Mucosa of descending colon (tissue), 3 donors: ENCODE measurements at regions not wholly inside any gene's neighbourhood (a gene's known extent, or its start where the extent isn't known, plus 50 kb on each side); places are given as distances from the start of the nearest gene placed in this dataset.

Experiments
- ATAC-seq: fragments of 200-7000 bp; cut with Tn5 transposase; one replicate; pipeline ENCODE4 v1.9.1; 2020; ENCODE audit warnings: mild to moderate bottlenecking, moderate library complexity
- DNase-seq, 3 donors: peaks; one replicate each; pipeline ENCODE4 v3.0.0-alpha.2; 2020
- H3K36me3 ChIP-seq: fragments of 200-600 bp; one replicate; pipeline ENCODE4 v1.8.0; 2021; ENCODE audit warnings: low read depth, mild to moderate bottlenecking
- H3K4me1 ChIP-seq: fragments of 200-600 bp; one replicate; pipeline ENCODE4 v1.8.0; 2021; ENCODE audit warnings: low read depth, mild to moderate bottlenecking
- H3K4me3 ChIP-seq: fragments of 200-600 bp; one replicate; pipeline ENCODE4 v1.8.0; 2021; ENCODE audit warnings: mild to moderate bottlenecking
- H3K9me3 ChIP-seq: fragments of 200-600 bp; one replicate; pipeline ENCODE4 v1.8.0; 2021; ENCODE audit warnings: mild to moderate bottlenecking
- intact Hi-C, 2 donors: fragments of 100-400 bp; cut with DNase I in 1 of 2; cut with micrococcal nuclease in 1 of 2; formaldehyde crosslinking; loops; one replicate each; pipeline versions ENCODE4 v1.11.0 to v1.11.1; 2022; cut with DNase I, micrococcal nuclease
- TF ChIP-seq, protein P1 (sequence below): fragments of 200-600 bp; IDR thresholded peaks from one replicate; pipeline ENCODE4 v1.8.0; 2022; ENCODE audit warnings: antibody characterized with exemption, mild to moderate bottlenecking
- donor health status: DM: no; HTN: no; CAD: no; lungs with moderate emphysema.
- donor health status: DM: no; HTN: no; CAD: no.
- donor health status: DM: no; HTN: yes; CAD: no.

DNA sequence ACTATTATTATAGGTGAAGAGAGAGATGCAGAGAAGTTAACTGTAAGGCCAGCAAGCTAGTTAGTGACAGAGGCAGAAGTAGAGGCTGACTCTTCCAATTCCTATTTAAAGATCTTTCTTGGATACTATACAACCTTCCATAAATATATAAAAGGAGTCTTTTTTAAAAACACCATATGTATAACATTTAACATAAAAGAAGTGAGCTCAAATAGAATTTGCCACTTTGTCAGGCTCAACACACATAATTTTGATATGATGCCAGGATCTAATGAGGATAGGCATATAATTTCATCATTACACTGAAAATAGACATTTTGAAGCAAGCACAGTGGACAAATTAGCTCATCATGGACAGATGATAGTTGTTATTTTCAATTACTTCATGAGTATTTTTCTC lies 64.1 kb upstream of the MPPED2 start:
- DNase-seq, result no peak
- TF ChIP-seq, protein P1, sequence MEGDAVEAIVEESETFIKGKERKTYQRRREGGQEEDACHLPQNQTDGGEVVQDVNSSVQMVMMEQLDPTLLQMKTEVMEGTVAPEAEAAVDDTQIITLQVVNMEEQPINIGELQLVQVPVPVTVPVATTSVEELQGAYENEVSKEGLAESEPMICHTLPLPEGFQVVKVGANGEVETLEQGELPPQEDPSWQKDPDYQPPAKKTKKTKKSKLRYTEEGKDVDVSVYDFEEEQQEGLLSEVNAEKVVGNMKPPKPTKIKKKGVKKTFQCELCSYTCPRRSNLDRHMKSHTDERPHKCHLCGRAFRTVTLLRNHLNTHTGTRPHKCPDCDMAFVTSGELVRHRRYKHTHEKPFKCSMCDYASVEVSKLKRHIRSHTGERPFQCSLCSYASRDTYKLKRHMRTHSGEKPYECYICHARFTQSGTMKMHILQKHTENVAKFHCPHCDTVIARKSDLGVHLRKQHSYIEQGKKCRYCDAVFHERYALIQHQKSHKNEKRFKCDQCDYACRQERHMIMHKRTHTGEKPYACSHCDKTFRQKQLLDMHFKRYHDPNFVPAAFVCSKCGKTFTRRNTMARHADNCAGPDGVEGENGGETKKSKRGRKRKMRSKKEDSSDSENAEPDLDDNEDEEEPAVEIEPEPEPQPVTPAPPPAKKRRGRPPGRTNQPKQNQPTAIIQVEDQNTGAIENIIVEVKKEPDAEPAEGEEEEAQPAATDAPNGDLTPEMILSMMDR, result no peak
- intact Hi-C loops, result loop anchor here in 1 of 2 donors (5.0 kb wide), 1 partner anchor 303 kb away; no protein-coding TSS in a partner anchor
- no peaks in the 10 kb centered on the region for H3K4me1 ChIP-seq
- no peaks in the 10 kb centered on the region for H3K36me3 ChIP-seq
- no peaks in the 10 kb centered on the region for H3K9me3 ChIP-seq
- ATAC-seq, result no peak
- no peak overlapping the region for H3K4me3 ChIP-seq
